ENCODE measurements at regions not wholly inside any gene's neighbourhood (a gene's known extent, or its start where the extent isn't known, plus 50 kb on each side); places are given as distances from the start of the nearest gene placed in this dataset.
"Not testable (repeated sequence)": the region's sequence is repeated elsewhere in the genome, so short reads cannot be mapped to it uniquely, and the experiment has no call there.

DNA sequence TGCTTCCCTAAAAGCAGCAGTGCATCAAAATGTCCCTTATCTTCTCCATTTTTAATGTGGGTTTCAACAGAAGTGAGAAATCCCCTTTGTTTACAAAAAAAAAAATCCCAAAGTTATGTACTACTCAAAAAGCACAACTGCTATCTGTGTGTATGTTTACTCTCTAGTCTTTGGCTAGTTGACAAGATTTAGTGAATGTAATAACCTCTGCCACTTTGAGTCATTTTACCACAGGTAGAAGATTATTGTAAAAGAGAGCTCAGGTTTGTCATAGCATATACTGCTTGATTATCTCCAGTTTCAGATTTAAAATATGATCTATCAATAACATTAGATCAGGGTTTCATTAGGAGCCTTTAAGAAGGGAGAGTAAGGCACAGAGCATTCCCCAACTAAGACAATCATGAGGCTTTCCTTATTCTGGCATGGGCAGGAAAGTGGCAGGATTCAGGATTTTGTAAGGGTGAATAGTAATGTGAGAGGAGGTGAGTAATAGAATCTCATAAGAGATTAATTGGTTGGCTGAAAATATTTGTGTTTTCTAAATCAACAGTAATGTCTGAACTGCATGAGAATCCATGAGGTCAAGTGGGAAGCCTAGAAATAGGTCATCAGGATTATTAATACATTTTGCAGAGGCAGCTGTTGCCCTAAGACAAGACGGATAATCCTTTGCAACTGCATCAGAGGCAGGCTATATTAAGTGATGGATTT, 1780.3 kb upstream of the LRRTM1 start:
- DNase-seq (ENCODE audit: low spot score): no peak

DNA sequence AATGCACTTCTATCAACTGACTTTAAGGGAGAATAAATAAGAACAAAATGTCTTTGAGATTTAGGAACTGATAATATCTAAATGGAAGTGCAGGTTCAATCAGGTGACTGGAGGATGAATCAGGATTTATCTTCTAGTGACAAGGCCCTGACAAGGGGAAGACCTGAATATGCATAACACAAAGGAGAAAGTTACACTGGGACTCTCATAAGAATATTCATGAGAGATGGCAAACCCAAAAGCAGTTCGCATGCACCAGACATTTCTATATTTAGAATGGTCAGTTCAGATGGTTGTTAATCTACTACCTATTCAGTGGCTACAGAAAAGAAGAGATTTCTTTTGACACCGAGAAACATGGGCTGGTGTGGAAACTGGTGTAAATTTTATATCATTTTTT, 1771.3 kb upstream of the LRRTM1 start:
- DNase-seq (ENCODE audit: low spot score): no peak

DNA sequence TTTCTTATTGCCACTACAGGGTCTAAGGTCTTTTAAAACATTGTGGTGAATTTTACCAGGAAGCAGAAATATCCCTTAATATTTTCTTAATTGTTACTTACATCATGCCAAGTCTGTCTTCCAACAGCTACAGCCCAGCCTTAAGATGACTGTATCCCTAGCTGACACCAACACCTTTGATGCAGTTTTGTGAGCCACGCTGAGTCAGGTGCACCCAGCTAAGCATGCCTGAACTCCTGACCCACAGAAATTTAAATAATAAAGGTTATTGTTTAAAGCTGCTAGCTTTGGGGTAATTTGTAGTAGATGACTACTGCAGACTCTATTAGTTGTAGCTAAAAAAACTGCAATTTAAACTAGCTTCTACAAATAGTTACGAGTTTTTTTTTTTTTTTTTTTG, 1757.9 kb upstream of the LRRTM1 start:
- no peak for DNase-seq (ENCODE audit: low spot score)

DNA sequence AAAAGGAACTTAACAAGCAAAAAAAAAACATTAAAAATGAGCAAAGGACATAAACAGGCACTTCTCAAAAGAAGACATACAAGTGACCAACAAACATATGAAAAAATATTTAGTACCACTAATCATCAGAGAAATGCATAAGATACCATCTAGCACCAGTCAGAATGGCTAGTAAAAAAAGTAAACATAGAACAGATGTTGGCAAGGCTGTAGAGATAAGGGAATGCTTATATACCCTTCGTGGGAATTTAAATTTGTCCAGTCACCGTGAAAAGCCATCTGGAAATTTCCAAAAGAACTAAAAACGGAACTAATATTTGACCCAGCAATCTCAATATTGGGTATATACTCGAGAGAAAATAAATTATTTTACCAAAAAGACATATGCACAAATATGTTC, 1751.3 kb upstream of the LRRTM1 start:
- no peak for DNase-seq (ENCODE audit: low spot score)

DNA sequence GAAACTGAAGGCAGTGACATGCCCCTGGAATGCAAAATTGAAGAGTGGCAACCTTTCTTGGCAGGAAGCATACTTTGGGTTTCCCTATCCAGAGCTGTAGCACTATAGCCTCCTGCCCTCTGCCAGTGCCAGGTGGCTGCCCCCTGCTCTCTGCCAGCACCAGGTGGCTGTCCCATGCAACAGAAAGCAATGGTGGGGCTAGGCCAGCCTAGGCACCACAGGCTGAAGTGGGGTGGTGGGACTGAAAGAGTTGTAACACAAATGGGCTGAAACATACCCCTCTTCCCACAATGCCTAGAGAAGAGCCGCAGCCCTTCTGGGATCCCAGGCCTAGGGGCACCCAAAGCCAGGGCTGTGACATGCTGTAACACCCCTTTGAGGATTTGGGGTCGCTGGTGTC, 1739.3 kb upstream of the LRRTM1 start:
- no peak for DNase-seq (ENCODE audit: low spot score)

DNA sequence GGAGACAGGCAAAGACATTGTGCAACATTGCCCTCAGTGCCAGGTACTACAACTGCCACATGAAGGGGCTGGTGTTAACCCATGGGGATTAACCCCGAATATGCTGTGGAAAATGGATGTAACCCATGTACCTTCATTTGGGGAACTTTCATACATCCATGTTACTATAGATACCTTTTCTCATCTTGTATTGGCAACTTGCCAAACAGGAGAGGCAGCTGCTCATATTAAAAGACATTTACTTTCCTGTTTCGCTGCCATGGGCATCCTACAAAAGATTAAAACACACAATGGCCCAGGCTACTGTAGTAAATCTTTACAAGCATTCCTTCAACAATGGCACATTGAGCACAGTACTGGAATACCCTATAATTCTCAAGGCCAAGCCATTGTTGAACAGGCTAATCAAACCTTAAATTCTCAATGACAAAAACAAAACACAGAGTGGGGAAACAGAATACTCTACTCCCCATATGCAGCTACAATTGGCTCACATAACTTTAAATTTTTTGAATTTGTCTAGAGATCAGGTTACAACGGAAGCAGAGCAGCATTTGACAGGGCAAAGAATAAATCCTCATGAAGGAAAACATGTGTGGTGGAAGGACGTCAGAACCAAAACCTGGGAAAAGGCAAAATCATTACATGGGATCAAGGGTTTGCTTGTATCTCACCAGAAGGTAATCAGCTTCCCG, 1723.5 kb upstream of the LRRTM1 start:
- DNase-seq (ENCODE audit: low spot score): no peak

DNA sequence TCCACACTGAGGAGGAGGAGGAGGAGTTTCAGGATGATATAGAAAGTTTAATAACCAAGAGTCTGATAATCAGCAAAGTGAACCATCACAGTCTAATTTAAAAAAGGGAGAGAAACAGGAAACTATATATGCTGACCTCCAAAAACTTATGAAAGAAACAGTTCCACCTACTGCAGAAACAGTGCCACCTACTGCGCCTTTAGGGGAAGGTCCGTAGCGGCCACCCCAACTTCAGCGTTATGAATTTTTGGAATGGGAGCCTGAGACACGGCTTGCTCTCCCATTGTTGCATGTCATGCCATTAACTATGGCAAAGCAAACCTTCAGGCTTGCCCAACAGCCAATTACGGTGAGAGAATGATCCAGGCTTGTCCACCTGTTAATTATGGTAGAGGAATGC, 1719.2 kb upstream of the LRRTM1 start:
- no peak for DNase-seq (ENCODE audit: low spot score)

DNA sequence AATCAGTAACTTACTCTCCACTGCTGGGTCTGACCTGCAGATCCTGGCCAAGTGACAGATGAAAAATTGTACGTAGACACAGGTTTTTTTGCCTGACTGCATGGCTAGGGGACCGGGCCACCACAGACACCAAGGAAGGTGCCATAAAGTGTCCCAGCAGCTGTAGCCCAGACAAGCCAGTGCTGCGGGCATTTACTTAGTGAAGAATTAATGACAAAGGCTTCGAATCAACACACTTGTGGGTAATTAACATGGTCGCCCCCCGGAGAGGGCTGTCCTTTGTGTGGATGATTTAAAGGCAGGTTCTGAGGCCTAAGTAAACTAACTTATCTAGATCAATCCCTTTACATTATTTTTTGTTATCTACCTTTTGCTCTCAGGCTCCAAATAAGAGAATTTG, 1709.1 kb upstream of the LRRTM1 start:
- DNase-seq (ENCODE audit: low spot score): no peak

DNA sequence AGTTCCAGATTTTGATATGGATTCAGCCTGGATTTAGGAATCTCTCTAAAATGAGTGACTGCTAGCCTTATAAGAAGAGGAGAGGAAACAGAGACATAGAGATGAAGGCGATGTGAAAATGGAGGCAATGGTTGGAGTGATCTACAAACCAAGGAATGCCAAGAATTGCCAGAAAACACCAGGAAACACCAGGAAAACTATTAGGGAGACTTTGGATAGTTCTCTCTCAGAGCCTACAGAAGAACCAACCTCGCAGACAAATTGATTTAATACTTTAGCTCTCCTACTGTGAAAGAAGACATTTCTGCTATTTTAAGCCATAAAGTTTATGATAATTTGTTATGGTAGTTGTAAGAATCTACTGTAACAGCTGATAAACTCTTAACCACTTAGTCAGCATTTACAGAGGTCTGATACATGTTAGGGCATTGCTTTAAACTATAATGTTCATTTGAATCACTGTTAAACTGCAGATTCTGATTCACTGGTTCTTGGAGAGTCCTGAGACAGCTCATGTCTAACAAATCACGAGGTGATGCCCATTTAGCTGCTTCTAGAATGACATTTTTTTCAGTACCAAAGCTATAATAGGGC, 1702.6 kb upstream of the LRRTM1 start:
- no peak for DNase-seq (ENCODE audit: low spot score)

DNA sequence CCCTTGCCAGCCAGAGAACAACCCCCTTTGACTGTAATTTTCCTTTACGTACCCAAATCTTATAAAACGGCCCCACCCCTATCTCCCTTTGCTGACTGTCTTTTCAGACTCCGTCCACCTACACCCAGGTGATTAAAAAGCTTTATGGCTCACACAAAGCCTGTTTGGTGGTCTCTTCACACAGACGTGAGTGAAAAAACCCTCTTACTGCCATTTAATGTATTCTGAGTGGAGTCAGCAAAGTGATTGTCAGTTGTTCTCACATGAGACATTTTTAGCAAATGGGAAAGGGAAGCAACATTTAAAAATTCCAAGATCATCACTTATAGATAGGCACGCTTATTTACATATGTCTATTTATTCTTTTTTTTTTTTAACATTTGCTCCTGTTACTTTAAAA, 1701.3 kb upstream of the LRRTM1 start:
- DNase-seq (ENCODE audit: low spot score): not testable (repeated sequence)

DNA sequence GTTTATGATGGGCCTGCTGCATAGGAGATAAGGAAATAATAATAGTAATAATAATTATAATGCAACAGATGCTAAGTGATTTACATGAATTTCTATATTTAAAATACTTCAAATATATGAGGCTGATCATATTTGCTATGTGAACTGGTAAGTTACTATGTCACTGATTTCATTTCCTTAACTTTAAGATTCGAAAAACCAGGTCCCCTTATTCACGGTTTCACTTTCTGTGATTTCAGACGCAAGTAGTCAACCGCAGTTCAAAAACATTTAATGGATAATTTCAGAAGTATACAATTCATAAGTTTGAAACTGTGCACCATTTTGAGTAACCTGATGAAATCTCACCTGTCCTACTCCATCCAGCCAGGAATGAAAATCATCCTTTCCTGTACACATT, 1697.1 kb upstream of the LRRTM1 start:
- DNase-seq (ENCODE audit: low spot score): no peak

DNA sequence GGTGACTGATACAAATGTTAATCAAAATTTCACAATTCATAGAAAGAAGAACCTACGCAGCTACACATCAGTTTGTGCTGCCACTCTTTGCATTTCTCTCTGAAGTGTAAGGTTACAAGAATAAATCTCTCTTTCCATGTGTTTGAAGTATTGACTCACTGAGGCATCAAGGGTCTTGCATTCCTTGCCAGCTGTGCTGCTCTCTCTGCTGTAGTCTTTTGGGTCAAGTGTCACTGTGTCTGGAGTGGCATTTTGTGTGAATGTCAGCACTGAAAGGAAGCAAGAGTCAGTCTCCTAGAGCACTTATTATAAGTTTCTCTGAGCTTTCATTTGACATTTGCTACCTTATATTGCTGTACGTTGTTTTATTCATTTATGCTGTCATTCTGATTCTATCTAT, 1696.1 kb upstream of the LRRTM1 start:
- no peak for DNase-seq (ENCODE audit: low spot score)

DNA sequence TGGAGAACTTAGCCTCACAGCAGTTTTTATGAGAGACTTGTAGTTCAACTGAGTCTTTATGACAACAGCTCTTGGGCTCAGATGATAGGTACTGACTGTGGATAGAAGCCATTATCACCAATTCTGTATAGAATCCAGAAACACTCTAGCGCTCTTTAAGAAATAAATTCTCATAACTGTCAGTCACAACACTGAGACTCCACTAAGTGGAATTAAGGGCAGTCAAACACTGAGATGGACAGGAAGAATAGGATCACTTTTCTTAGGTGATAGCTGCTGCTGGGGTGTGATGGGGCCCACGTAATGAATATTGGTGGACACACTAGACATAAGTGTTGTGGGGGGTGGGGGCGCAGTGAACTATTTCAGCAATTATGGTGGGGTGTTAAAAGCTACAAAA, 1691.8 kb upstream of the LRRTM1 start:
- no peak for DNase-seq (ENCODE audit: low spot score)

DNA sequence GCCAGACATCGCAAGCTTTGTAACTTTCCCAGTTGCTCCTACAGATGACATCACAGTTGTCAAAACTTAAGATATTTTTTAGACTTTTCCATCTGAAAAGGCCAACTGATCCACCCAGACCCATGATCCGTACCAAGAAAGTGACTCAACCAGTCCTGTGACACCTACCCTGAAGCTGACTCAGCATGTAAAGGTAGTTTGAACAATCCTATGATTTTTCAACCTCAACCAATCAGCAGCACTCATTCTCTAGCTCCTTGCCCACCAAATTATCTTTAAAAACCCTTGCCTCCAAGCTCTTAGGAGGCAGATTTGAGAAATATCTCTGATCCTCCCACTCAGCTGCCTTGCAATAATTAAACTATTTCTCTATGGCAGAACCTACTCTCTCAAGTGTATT, 1686.7 kb upstream of the LRRTM1 start:
- no peak for DNase-seq (ENCODE audit: low spot score)

DNA sequence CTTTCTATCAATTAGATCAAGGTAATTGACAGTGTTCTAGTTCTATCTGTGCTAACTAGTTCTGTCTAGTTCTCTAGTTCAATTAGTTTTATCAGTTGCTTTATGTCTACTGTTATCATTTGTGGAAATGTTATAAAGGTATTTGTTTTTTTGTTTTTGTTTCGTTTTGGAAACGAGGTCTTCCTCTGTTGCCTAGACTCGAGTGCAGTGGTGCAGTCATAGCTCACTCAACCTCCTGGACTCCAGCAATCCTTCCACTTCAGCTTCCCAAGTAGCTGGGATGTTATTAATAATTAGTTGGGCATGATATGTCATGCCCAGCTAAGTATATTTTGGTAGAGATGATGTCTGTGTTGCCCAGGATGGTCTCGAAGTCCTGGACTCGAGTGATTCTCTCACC, 1682.8 kb upstream of the LRRTM1 start:
- no peak for DNase-seq (ENCODE audit: low spot score)

DNA sequence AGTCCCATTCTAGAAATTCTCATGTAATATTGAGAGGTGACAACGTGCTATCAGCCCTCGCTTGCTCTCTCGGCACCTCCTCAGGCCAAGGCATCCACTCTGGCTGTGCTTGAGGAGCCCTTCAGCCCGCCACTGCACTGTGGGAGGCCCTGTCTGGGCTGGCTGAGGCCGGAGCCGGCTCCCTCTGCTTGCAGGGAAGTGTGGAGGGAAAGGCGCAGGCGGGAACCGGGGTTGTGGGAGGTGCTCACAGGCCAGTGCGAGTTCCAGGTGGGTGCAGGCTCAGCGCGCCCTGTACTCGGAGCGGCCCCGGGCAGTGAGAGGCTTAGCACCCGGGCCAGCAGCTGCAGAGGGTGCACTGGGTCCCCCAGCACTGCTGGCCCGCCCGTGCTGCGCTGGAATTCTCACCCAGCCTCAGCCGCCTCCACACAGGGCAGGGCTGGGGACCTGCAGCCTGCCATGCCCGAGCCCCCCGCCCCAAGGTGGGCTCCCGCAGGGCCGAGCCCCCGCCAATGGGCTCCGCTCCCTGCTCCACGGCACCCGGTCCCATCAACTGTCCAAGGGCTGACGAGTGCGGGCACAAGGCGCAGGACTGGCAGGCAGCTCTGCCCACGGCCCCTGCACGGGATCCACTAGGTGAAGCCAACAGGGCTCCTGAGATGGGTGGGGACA, 1680.6 kb upstream of the LRRTM1 start:
- DNase-seq (ENCODE audit: low spot score): no peak

DNA sequence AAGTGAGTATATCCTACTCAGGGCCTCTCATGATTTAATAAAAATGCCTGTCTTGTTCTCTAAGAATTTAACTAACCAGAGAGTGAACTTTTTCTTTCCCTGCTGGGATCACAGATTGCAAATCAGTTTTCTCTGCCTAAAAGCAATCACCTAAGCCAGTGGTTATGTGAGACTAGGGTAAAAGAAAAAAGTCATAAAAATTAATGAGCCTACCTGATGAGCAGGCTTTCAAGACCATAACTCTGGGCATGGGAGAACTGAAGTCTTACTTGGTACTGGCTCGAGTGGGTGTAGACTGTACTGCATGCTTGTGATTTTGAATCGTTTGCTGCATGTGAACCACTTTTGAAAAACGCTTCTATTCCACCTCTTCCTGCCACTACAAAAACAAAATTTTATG, 1677.0 kb upstream of the LRRTM1 start:
- no peak for DNase-seq (ENCODE audit: low spot score)

DNA sequence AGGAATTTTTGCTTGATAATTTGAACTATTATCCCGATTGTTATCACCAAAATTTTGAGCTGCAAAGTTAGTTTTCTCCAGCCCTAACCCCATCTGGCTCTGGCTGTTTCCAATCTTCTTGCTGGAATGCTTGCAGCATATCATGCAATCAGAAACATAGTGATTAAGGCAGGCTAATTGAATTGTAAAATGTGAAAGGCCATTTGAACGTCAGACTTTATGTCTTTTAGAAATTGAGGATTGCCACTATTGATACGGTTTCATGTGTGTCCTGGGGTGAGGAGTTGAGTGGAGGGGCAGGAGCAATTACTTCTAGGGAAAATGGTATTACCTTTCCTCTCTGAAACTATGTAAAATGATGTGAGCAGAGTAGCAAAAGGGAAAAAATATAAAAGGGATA, 1674.5 kb upstream of the LRRTM1 start:
- DNase-seq (ENCODE audit: low spot score): no peak

DNA sequence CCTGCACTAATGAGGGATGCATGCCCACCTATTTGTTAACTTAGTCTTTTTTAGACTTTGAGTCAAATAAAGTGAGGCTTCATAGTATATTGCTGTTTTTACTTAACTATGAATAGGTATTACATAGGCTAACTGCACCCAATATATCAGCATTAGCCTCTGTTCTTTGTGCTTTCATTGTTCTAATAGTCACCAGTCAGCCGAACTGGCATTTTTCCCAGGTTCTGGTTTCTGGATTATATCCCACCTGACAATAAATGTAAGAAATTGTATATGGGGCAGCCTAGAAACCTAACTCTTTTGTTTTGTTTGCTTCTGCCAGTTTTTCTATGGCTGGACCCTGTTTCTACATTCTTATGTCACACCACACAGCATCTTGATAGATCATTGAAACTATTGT, 1672.4 kb upstream of the LRRTM1 start:
- DNase-seq (ENCODE audit: low spot score): no peak

DNA sequence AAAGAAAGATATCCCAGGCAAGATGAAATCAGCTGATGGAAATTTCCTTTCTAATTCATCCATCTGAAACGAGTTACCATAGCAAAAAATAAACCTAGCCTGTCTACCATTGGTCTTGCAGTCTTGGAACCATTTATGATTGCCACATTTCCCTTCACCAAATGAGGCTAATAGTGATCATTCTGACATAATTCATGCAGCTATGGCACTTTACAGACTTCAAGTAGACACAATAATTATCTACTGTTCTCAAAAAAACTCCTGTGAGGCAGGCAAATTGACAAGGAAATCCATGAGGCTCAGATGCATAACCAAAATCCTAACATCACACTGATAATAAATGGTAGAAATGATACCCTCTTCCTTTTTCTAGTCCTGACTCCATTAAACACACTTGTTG, 1669.7 kb upstream of the LRRTM1 start:
- no peak for DNase-seq (ENCODE audit: low spot score)

DNA sequence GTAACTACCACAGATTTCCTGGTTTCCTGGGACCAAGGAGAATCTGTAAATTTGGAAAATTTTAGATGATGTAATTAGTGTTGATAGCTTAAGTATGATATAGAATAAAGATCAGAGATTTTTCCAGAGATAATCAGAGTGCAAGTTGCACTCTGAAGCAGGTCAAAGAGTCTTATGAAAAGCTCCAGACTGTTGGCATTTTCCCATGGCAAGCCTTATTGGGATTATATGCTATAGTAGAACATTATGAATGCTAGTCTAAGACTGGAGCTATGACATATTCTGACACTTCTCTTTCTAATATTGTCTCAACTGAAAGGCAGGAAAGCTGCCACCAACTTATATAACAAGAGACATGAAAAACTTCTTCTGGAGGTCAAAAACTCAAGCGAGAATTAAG, 1638.3 kb upstream of the LRRTM1 start:
- DNase-seq (ENCODE audit: low spot score): no peak

DNA sequence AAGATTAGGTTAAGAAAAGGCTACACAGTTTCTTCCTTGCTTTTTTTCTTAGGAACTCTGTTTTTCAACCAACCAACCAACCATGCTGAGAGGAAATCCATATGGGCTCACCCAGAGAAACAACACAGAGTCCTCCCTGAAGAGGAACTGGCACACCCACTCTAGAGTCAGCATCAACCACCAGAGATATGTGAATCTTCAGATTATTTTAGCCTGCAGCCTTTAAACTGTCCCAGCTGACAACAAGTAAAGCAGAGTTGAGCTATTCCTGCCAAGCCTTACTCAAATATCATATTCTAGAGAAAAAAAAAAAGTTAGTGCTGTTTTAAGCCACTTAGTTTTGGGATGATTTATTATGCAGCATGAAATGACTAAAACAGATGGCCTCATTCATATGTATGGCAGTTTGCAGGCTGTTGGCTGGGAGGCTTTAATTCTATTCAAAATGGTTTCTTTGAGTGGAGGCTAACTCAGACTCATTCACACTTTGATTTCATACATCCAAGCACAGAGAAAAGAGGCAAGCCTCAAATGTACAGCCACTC, 1637.7 kb upstream of the LRRTM1 start:
- DNase-seq (ENCODE audit: low spot score): no peak

Measured in ecto neural progenitor cell (in vitro differentiated cells).